GM19238 (cell line): ENCODE measurements at regions not wholly inside any gene's neighbourhood (a gene's known extent, or its start where the extent isn't known, plus 50 kb on each side); places are given as distances from the start of the nearest gene placed in this dataset.
"Not testable (repeated sequence)": the region's sequence is repeated elsewhere in the genome, so short reads cannot be mapped to it uniquely, and the experiment has no call there.

ENCODE experiments used
- DNase-seq: peaks from one replicate; pipeline ENCODE4 v3.0.0; 2011; ENCODE audit warnings: low spot score; ENCODE audit not compliant: insufficient read length

DNA sequence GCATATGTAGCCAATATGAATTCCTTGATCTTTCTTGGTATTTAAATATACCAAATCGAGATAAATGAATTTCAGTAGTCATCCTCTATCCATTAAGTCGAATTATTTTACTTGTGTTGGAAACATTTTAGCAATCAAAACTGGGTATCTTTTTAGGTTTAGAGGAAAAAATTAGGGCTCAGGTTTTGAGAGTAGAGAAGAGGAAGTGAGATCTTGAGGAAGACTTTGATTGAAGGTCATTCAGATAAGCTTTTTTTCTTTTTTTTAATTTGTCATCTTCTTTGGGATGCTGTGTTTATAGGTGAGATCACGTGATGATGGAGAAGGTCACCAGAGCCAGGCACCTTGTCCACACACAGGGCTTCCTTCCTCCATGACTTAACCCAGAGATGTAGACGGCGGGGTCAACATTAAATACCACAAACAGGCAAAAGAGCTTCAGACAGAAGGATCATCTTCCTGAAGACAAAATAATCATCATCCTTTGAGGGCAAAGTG lies 750.1 kb downstream of the RNF144A start:
- DNase-seq = no peak

DNA sequence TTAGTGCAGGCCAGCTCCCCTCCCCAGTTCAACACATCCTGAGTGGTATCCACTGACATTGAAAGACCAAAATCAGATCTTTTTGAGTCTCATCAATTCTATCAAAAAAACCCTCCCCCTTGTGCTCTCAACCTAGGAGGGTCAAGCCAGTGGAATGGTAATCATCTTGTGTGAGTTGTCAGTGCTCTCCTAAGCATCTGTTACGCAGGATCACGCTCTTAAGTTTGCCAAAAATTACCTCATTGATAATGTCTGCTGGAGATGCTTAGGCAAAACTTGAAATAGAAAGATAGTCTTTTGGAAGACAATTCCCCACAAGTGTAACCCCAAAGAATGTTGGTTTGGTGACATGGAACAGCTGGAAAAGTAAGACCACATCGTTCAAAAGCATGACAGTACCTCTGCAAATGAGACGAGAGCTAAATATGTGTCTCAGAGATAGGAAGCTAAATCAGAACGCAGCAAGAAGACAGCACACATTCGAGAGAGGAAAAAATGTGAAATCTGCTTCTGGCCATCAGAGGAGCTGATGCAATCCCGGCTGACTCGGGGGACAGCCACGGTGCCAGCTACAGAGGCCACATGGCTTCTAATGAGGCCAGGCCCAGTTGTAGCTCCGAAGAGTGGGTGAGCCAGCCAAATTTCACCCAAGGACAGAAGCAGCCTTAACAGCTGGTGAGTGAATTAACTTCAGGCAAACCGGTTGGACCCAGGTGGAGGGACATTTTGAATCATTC lies 753.9 kb downstream of the RNF144A start:
- no peak for DNase-seq

DNA sequence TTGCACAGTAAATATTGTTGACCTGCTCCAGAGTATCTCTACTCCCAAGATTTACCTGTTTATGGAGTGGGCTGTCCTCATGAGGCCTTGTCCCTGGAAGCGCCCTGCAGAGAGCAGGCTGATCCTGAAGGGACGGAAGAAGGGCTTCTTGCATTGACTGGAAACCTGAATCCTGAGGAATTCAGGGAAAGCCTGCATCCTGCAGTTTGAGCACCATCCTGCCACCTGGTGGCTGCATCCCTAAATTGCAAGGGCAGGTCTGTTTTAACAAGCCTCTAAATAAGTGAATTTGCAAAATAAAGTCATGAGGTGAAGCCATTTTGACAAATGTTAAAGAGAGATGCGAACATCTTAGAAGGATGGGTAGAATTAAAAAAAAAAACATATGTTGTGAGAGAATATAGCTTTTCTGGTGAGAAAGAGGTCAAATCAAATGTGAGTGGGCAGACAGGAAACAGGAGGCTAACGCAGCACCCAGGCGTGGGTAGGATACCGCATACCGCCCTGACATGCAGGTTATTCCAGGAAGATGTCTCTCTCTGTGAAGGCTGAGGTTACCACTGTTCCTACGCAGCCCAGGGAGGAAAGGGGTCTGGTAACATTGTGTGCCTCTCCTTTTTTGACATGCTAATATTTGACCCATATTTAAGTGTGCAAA lies 754.9 kb downstream of the RNF144A start:
- no peak for DNase-seq

DNA sequence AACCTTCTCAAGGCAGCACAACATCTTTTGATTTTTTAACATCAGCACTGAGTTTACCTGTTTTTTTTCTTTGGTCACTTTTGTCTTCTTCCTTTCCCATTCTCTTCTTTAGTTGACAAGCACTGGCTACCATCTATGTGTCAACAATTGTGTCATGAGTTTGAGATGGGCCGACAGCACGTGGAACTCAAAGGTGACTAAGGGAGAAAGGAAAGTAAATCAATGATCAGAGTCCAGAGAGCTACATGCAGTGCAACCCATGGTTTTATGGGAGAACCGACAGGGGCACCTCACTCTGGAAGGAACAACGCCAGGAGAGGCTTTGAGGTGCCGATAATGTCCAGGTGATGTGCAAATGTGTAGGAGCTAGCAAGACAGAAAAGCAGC lies 755.5 kb downstream of the RNF144A start:
- DNase-seq = no peak

DNA sequence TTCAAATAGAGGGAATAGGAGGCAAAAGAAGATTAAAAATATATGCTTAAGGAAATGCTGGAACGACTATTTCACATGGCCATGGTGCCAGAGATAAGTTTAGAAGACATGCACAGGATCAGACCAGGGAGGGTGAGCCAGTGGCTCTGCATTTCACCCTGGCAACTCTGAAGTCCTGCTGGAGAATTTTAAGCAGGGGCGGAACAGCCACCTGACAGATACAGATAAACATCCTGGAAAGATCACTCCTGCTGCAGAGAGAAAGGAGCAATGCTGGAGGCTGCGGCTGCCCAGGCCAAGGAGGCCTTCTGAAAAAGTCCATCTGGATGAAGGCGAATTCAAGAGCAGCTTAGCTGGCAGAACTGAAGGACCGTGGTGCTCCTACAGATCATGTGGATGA lies 755.9 kb downstream of the RNF144A start:
- no peak for DNase-seq

DNA sequence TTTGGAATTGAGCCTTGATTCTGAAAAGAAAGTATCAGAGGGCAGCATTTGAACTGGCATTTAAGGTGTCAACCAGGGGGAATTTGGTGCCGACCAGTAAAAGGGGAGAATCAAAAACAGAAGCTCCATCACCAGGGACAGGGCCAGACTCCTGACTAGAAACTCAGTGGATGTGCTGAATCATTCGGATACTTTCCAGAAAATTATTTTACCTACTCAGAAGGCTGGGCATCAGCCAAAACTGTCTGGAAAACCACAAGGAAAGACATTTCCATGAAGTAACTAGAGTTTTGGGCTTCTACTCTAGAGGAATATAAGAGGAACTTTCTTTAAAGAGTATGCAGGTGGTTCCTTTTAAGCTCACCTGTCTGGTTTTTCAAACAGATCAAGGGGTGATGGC lies 756.6 kb downstream of the RNF144A start:
- DNase-seq = no peak

DNA sequence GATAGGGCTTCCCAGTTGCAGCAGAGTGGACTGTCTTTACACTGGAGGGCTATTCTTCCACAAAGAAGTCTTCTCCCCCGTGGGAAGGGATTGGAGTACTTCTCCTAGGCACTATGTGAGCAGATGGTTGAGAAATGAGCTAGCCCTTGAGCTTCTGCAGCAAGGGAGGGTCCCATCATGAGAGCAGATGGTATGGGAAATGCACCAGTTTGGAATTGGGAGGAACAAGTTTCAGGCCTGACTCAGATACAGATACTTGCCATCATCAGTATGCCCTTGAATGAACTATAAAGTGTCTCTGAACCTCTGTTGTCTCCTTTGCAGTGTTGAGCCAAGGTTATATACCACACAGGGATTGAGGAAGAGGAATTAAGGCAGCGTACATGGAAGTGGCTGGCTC lies 757.4 kb downstream of the RNF144A start:
- DNase-seq = no peak

DNA sequence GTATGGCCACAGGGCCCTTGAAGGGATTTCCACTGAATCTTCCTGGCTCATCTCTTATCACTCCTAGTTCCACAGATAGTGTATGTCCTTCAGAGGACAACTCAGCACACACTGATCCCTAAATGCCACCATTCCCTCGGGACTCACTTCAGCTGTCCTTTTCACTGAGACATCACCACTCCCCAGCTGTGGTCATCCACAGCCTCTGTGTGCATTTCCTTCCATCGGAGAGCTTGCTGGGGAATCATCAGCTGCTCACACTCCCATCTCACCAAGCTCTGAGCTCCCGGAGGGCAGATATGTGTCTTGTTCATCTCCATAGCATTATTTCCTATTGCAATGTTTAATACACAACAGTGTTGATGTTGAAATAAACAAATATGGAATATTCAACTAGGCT lies 759.5 kb downstream of the RNF144A start:
- no peak for DNase-seq

DNA sequence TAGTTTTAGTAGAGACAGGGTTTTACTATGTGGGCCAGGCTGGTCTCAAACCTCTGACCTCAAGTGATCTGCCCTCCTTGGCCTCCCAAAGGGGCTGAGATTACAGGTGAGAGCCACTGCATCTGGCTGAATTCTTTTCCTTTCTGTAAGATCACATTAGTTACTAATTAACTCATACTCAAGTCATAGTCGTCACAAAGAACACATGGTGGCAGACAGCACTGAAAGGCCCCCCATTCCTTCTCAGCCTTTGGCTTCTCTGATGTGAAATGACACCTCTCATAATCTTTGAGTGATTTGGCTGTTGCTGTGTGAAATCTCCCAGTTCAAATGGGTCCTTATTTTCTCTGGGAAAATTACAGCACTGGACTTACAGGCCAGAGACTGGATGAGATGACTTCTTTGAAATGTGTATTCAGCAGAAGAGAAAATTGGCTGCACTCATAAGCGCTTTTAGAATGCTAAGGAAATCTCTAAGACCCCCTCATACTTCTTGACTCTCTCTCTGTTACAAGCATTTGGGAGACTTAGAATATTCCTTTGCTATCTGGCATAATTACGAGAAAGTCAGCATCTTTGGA lies 764.8 kb downstream of the RNF144A start:
- DNase-seq = no peak

DNA sequence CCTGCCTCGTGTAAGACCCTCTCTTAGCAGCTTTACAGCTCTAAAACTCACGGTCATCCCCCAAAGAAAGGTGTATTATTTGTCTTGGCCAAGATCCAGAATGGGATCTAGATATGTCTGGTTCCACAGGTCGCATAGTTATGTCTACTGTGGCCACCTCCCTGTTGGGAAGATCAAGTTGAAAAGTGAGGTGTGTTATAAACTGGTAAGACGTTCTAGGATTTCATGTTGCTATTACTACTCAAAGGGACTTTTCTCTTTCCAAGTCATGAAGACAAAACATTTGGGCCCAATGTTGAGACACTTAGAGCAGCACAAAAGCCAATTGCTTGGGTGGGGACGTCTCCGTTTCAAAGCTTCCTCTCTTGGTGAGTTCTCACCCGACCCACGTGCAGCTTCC lies 766.0 kb downstream of the RNF144A start:
- no peak for DNase-seq

DNA sequence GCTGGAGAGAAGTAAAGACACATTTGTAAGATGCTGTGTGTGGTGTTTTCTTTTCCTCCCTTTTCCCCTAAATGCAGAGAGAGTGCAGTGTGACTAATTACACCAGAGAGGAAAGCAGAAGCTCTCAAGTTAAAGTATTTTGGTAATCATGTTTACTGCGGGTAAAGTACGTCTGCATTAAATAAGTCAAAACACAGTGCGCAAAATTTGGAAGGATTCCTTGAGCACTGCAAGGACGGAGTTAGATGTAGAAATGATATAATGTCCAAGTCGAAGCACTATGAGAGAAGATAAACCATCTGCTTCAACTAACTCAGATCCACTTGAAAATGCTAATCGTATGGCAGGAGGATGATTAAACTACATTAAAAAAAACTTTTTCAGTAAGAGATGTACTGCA lies 766.5 kb downstream of the RNF144A start:
- no peak for DNase-seq

DNA sequence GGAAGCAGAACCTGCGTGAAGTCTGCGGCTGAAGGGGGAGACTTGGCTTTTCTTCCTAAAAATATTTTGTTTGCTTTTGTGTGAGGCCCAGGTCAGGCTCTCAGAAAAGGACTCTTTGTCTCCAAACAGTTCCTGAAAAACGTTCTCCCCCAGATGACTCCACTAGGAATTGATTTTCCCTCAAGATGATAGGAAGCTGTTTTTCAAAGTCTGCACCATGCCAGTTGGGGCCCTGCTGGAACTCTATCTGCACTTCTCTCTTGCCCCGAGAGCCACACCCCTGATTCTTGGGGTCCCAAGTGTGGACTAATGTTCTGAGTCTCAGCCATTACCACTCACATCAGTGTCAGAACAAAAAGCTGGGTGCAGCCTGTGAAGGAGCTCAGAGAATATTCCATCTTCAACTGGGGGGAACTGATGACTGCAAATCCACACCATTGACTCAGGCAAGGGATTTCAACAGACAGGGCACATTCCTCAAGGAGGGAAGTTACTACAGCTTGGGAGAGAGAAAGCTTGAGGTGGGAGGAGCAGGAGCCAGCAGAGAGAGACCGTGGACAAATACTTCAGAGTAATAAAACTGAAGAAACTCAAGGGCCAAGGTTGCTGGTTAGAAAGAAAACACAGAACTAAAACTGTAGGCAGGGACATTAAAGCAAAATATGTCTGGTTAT lies 768.3 kb downstream of the RNF144A start:
- no peak for DNase-seq

DNA sequence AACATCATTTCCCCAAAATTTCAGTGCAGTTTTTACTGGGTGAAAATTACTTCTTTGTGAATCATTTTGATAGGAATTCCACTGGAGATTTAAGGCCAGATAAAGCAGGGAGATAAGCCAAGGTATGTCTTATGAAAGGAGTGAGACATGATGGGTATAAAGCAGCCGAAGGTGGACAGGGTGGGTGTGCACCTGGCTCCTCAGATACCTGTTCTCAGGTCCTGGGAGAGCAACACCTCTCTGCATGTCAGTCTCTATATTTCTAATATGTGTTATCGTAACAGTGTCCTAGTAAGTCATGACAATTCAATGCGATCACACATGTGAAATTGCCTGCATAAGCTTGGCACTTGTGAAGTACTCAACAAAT lies 768.8 kb downstream of the RNF144A start:
- no peak for DNase-seq

DNA sequence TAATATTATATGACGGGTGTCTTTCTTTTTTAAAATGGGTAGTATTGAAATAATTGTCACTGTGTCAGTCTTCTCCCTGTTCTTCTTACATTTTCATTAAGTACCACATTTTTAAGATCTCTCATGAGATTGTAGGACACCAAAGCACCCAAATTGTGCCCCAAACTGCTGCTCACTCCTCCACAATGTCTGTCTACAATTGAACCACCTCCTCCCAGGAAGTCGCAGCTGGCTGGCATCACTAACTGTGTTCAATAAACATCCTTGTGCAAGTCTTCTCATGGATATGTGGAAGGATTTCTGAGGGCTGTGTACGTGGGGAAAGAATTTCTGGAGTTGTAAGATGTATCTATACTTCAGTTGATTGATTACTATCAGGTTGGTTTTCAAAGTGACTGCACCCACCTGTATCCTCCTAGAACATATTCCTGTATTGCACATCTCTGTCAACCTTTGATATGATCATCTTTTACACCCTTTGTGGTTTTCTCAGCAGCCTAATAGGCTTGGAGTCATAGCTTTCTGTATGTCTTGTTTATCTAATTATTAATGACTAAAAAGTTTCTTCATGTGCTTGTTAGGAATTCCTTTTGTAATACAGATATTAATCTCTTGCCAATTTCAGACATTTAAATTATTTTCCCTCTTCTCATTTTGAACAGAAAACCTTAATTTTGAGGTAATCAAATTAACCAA lies 774.9 kb downstream of the RNF144A start:
- no peak for DNase-seq

DNA sequence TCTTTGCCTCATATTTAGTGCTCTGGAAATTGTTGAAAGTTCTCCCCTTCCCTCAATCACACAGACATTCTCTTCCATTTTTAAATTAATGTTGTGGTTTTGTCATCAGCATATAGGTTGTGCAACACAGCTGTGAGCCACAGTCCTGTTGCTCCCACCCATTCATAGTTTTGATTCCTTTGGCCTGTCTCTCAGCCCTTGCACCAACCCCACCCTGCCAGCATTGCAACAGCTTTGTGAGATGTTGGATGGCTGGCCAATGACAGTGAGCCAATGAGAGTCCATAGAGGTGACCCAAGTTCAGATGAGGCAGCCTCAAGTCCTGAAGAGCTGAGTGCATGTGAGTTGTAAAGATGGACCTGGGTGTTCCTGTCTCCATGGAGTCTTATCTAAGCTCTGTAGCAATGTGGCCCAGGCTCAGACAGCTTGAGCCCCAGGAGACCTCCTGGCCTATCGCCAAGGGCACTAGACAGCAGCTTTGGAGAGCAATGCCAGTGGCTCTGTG lies 775.5 kb downstream of the RNF144A start:
- DNase-seq = no peak

DNA sequence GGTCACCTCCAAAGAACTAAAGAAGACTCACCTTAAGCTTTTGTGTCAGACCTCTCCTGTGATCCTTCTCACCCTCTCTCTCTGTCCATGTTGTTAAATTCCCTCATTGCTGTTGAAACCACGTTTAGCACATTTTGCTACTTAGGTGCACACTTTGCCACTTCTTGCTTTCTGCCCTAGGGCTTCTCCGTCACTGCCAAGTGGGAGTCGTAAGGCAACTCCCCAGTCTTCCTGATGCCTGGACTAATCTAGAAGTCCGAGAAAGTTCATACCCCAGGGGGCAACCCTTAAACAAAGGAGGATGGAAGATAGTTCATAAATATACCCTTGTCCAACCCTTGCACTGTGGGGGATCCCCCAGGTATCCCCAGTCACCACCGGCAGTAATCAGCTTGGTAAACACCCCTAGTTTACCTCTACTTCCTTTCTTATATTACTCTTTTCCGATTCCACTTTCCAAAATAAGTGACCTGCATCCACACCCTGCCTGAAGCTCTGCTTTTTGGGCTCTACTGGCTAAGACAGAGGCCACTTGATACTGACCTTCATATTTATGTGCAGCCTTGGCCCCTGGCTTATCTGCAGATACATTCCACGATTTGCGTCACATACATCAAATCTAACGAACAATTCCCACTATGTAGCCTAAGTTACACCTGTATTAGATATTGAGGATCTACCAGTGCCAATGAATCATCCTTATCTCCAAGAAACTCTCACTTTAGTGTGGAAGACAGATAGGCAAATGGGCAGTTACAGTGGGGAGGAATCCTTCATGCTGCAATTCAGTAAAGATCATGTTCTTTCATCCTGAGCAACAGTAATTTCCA lies 776.2 kb downstream of the RNF144A start:
- no peak for DNase-seq

DNA sequence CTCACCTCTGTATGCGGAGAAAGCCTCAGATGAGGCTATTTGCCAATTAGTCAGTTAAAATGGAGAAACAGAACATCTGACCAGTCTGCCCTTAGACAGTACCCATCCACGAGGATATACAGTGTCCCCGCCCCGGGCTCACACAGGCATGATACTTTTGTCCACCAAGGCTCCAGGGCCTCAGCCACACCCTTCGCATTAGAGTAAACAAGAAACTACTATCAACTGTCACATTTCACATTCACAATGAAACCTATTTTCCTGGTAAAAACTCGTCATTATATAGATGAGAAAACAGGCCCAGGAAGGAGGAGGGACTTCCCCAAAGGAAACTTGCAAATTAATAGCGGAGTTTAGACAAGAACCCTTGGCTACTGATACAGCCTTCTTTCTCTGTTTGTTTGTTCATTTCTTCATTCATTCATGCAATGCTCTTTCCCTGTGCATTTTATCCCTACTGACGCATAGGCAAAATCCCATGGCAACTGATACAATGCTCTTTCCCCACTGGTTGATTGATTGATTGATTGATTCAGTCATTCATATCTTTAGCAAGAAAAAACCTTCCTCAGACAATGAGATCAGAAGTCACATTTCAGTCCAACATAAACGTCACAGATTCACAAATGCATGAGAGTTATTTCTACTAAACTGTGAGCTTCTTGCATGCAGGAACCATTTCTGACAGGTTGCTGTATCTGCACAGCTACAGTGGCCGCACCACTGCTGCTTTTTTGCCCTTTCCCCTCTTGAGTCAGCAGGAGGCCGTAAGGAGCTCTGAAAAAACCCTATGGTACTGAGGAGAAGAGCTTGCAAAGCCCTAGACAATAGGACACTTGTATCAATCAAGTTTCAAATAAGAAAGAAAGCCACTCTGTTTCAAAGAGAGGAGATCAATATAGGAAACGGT lies 777.1 kb downstream of the RNF144A start:
- DNase-seq = no peak

DNA sequence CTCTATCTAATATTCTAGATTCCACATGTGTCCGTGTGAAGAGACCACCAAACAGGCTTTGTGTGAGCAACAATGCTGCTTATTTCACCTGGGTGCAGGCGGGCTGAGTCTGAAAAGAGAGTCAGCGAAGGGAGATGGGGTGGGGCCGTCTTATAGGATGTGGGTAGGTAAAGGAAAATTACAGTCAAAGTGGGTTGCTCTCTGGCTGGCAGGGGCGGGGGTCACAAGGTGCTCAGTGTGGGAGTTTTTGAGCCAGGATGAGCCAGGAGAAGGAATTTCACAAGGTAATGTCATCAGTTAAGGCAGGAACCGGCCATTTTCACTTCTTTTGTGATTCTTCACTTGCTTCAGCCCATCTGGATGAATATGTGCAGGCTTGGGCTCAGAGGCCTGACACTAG lies 779.3 kb downstream of the RNF144A start:
- DNase-seq = not testable (repeated sequence)

DNA sequence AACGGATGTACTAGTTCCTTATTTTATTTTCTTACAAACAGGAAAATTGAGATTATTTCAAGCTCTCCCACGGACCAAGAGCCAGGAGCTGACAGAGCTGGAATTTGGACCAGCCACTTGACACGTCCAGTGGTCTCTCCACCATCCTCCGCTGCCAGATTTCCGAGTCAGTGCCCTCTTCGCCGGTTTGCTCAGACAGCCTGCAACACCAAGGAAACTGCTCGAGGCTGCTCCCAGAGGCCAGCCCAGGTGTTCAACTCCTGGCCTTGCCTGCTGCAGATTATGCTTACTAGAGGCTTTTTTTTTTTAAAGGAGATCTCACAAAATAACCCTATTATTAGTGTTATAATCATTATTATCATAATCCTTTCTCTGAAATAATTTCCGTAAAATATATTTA lies 779.8 kb downstream of the RNF144A start:
- no peak for DNase-seq

DNA sequence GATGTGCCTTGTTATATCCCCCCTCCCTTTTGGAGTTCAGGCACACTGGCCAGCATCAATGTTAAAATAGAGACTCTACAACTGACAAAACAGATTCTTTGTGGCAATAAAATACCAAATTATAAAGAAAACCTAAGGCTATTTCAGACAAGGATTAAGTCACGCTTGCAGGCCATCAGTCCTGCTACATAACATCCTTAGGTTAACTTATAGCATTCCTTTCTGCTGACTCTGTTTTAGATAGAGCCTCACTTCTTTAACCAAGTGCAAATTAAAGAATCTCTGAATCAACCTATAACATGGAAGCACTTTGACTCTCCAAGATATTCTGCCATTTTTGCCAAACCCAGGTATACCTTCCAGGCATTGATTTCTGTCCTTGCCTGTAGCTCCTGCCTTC lies 784.6 kb downstream of the RNF144A start:
- no peak for DNase-seq
